Forelimb muscle (tissue), 1 donor: ENCODE measurements at regions not wholly inside any gene's neighbourhood (a gene's known extent, or its start where the extent isn't known, plus 50 kb on each side); places are given as distances from the start of the nearest gene placed in this dataset.
"Not testable (repeated sequence)": the region's sequence is repeated elsewhere in the genome, so short reads cannot be mapped to it uniquely, and the experiment has no call there.

Experiments
- DNase-seq: peaks from one replicate; pipeline ENCODE4 v3.0.0-alpha.2; 2013; ENCODE audit warnings: low read depth

GRCh38 chr2:3899536-3900155, 196.3 kb downstream of the DCDC2C start:
- peak; percentile 5 for DNase-seq

GRCh38 chr2:3902131-3902530, 198.8 kb downstream of the DCDC2C start:
- DNase-seq: no peak

GRCh38 chr2:3904061-3904460, 200.7 kb downstream of the DCDC2C start:
- no peak for DNase-seq

- not testable (repeated sequence) for DNase-seq
Observed at GRCh38 chr2:3908498-3908897, 205.1 kb downstream of the DCDC2C start.

- DNase-seq: no peak
Observed at GRCh38 chr2:3911882-3912455, 208.6 kb downstream of the DCDC2C start.

- DNase-seq: no peak
Observed at GRCh38 chr2:3913166-3913565, 209.8 kb downstream of the DCDC2C start.

GRCh38 chr2:3914241-3914640, 210.9 kb downstream of the DCDC2C start:
- no peak for DNase-seq

- DNase-seq: no peak
Observed at GRCh38 chr2:3927031-3927430, 223.7 kb downstream of the DCDC2C start.

- no peak for DNase-seq
Observed at GRCh38 chr2:3929374-3929773, 226.0 kb downstream of the DCDC2C start.

- DNase-seq: no peak
Observed at GRCh38 chr2:3930246-3930645, 226.9 kb downstream of the DCDC2C start.

- DNase-seq: no peak
Observed at GRCh38 chr2:3940661-3941060, 237.3 kb downstream of the DCDC2C start.

GRCh38 chr2:3942841-3943240, 239.5 kb downstream of the DCDC2C start:
- DNase-seq: no peak

GRCh38 chr2:3944071-3944470, 240.7 kb downstream of the DCDC2C start:
- DNase-seq: no peak

- no peak for DNase-seq
Observed at GRCh38 chr2:3944841-3945240, 241.5 kb downstream of the DCDC2C start.

- DNase-seq: no peak
Observed at GRCh38 chr2:3948191-3948590, 244.8 kb downstream of the DCDC2C start.

- DNase-seq: no peak
Observed at GRCh38 chr2:3951131-3951954, 248.0 kb downstream of the DCDC2C start.

GRCh38 chr2:3952866-3953516, 249.6 kb downstream of the DCDC2C start:
- DNase-seq: no peak

- DNase-seq: no peak
Observed at GRCh38 chr2:3954261-3954660, 250.9 kb downstream of the DCDC2C start.

- no peak for DNase-seq
Observed at GRCh38 chr2:3956406-3956805, 253.0 kb downstream of the DCDC2C start.

GRCh38 chr2:3956892-3957291, 253.5 kb downstream of the DCDC2C start:
- DNase-seq: no peak

- DNase-seq: no peak
Observed at GRCh38 chr2:3958465-3958864, 255.1 kb downstream of the DCDC2C start.

GRCh38 chr2:3958969-3959368, 255.6 kb downstream of the DCDC2C start:
- DNase-seq: no peak

- DNase-seq: peak; percentile 14
Observed at GRCh38 chr2:3959372-3959771, 256.0 kb downstream of the DCDC2C start.
